Skeletal muscle satellite cell (primary cell): ENCODE measurements at regions not wholly inside any gene's neighbourhood (a gene's known extent, or its start where the extent isn't known, plus 50 kb on each side); places are given as distances from the start of the nearest gene placed in this dataset. TPM values are rescaled to one million over a fixed set of nuclear protein-coding genes. Genes with fewer than 3 reads are reported as not detected.

Experiments used
- small RNA-seq: library from RNA; depleted of rRNA; stranded (forward); fragments of <200 nt; gene quantifications from one replicate; pipeline ENCODE3, GENCODE V24; 2012

Small RNA genes lying in the stretch of these regions (small RNA-seq; reads per million reads assigned to genes)
- gene AC121758.2 (not detected), gene RF00554 (not detected)
